ENCODE measurements at regions not wholly inside any gene's neighbourhood (a gene's known extent, or its start where the extent isn't known, plus 50 kb on each side); places are given as distances from the start of the nearest gene placed in this dataset.
A peak's percentile ranks its signal among the peaks of the same experiment; 100 is the strongest.

DNA sequence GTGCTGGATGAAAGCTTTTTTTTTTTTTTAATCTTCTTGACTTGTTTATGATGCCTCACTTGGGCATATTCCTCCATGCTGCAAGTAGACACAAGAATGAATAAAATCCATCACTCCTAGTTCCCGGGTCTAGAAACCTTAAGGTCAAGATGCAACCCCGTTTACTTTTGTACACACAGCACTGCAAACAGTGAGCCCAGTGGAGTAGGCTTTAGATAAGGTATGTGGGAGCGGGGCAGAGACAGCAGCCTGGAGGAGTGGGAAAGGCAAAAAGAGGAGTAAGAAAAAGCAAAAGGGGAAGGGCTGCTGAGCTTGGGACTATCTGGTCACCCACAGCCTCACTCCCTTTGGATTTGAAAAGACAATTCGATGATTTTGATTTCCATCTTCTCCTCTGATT is 429.8 kb upstream of the ARGLU1 start:
- DNase-seq (ENCODE audit: low read depth in 4 of 4, low spot score in 1 of 4), result no peak

DNA sequence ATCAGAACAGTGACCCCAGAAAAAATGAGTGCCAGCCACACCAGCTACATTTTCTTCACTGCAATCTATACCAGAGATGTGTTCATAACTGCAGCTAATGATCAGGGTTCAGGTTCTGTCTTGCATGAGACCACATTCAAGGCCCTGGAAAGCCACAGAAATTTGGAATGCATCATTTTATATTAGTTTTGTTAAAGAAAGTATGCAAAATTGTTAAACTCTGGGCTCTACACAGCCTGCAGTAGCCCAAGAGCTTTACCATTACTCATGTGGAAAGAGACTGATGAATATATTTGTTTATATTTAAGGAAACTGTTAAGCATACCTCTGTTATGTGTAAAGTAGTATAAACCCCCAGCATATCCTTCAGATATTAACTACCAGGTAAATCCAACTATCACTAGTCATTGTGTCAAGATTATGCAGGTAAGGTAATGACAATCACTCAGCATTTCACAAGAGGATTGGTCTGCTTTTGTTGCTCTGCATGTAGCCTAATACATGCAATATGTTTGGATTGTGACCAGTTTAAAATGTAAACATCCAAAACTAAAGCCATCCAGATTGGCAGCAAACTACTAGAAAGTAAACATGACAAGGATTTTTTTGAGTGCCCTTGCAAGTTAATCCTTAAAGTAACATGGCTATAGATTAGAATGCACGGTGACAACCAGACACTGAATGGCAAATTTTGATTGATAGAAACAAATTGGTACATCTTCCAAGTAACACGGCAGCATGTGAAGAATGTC is 429.1 kb upstream of the ARGLU1 start:
- no peak for DNase-seq (ENCODE audit: low read depth in 4 of 4, low spot score in 1 of 4)

DNA sequence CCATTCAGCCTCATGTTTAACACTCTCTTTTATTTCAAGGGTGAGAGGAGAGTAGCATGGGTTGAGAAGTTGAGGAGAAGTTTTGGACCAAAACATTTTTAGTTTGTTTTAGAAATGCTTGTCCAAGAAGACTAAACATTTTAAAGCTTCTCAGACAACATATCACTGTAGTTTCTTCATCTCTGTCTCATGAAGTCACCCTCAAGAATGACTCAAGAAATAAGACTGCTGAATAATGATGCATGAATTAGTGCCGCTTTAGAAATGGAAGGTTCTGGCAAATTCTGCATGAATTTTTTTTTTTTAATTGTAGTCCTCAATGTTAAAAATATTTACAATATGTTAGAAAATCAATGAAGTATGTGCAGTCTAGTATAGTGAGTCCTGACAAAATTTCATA is 422.7 kb upstream of the ARGLU1 start:
- no peak for DNase-seq (ENCODE audit: low read depth in 4 of 4, low spot score in 1 of 4)

DNA sequence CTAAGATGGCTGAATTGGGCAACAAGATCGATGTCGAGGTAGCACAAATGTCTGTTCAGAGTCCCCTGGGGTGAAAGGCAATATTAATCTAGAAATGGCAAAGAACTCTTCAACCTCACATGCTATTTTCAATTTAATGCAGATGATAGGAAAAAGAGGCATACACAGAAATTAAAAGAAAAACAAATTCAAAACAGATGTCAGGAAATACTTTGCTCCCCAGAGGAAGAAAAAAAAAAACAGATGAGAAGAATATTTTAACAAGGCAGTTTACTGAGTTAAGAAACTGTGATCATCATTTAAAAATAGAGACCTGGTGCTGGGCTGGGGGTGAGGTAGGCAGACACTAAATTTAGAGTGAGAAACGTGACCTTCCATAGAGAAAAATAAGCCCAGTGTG is 421.9 kb upstream of the ARGLU1 start:
- no peak for DNase-seq (ENCODE audit: low read depth in 4 of 4, low spot score in 1 of 4)

GRCh38 chr13:106987427-106987785 is 419.5 kb upstream of the ARGLU1 start:
- no peak for DNase-seq (ENCODE audit: low read depth in 4 of 4, low spot score in 1 of 4)

- no peak for DNase-seq (ENCODE audit: low read depth in 4 of 4, low spot score in 1 of 4)
Observed at GRCh38 chr13:106986687-106987426, 418.9 kb upstream of the ARGLU1 start.

DNA sequence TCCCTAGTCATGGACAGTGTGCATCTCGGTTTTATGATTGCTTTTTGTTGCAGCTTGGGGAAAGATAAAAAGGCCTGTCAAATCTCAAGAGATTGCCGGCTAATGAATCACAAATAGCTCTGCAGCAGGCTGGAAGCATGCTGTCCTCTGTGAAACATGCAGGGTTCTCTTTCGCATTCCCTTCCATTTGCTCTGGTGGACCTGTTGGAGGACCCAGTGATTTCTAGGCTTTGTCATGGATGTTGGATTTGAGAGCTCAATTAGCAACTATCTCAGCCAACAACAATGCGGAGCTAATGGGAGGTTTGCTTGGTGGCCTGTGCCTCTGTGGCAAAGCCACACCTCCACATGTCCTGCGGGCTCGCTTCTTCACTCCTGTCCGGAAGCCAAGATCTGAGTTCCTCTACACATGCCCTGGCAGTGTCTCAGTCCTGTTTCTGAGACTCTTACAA is 418.1 kb upstream of the ARGLU1 start:
- DNase-seq (ENCODE audit: low read depth in 4 of 4, low spot score in 1 of 4), result no peak

DNA sequence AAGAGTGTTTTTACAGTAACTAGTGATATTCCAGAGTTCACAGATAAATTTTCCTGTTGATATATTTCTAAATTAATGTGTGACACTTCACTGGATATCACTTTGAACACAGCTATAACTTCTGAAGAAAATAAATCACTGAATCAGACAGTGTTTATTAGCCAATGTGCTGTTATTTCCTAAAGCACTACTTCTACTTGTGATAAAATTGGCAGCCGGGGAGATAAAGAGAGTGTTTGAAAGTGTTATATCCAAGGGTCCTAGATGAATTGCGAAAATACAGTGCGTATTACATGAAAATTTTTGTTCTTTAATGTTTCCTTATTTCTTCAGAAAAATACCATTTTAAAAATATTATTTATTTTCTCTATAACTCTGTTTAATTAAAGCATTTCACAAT is 417.5 kb upstream of the ARGLU1 start:
- no peak for DNase-seq (ENCODE audit: low read depth in 4 of 4, low spot score in 1 of 4)

- no peak for DNase-seq (ENCODE audit: low read depth in 4 of 4, low spot score in 1 of 4)
Observed at GRCh38 chr13:106981051-106981450, 413.1 kb upstream of the ARGLU1 start.

DNA sequence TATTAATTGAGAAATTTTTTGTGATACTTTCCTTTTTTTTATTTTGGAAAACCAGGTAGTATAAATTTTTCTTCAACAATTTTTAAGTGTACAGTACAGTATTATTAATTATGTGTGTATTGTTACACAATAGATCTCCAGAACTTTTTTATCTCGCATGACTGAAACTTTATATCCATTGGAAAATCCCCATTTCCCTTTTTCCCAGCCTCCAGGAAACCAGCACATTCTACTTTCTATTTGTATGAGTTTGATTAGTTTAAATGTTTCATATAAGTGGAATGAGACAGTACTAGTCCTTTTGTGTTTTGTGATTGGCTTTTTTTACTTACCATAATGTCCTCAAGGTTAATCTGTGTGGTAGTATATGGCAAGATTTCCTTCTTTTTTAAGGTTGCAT is 399.5 kb upstream of the ARGLU1 start:
- no peak for DNase-seq (ENCODE audit: low read depth in 4 of 4, low spot score in 1 of 4)

GRCh38 chr13:106963151-106963550 is 395.2 kb upstream of the ARGLU1 start:
- no peak for DNase-seq (ENCODE audit: low read depth in 4 of 4, low spot score in 1 of 4)

DNA sequence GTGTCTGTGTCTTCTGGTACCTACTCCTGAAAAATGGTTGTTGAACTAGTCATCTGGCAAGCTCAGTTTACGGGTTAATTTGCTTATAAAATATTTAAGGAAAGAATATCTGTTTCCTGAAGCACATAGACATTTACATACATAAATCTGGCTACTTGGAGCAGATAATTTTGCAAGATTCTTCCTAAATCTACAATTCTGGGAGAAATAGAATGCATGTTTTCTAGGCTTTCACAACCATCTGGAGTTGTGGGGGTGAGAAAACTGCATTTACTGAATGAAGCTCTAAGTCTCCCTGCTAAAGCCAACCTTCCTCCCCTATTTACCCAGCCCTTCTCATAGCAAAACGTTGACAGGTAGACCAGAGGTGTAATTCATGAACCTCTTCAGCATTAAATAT is 393.7 kb upstream of the ARGLU1 start:
- DNase-seq (ENCODE audit: low read depth in 4 of 4, low spot score in 1 of 4), result no peak

DNA sequence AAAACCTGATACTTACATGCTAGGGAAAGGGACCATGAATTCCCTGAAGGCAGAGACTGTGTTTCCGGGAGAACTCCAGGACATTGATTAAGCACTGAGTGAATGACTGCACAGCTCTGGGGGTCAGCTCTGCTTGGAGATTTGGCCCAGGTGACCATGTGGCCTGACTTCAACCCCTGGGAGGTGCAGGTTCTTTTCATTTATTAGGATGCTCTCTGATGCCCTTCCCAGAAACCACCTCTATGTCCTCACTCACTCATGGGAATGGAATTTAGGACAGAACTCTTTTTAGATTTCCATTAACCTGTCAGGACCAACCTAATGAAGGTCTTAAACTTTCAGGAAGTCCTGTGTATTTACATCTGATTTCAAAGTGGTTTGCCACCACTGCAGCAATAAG is 393.3 kb upstream of the ARGLU1 start:
- DNase-seq (ENCODE audit: low read depth in 4 of 4, low spot score in 1 of 4), result no peak

- no peak for DNase-seq (ENCODE audit: low read depth in 4 of 4, low spot score in 1 of 4)
Observed at GRCh38 chr13:106958621-106959048, 390.7 kb upstream of the ARGLU1 start.

GRCh38 chr13:106942563-106942962 is 374.6 kb upstream of the ARGLU1 start:
- no peak for DNase-seq (ENCODE audit: low read depth in 4 of 4, low spot score in 1 of 4)

DNA sequence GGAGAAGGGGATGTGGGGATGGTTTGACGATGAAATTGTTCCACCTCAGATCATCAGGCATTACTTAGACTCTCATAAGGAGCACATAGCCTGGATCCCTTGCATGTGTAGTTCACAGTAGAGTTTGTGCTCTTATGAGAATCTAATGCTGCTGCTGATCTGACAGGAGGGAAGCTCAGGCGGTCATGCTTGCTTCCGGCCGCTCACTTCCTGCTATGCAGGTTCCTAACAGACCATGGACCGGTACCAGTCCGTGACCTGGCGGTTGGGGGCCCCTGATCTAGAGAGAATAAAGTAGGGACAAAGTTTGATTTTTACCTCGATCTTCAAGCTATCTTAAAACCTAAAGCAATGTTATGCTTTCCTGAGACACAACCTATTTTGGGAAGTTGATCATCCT is 373.8 kb upstream of the ARGLU1 start:
- no peak for DNase-seq (ENCODE audit: low read depth in 4 of 4, low spot score in 1 of 4)

GRCh38 chr13:106927421-106927820 is 359.5 kb upstream of the ARGLU1 start:
- no peak for DNase-seq (ENCODE audit: low read depth in 4 of 4, low spot score in 1 of 4)

DNA sequence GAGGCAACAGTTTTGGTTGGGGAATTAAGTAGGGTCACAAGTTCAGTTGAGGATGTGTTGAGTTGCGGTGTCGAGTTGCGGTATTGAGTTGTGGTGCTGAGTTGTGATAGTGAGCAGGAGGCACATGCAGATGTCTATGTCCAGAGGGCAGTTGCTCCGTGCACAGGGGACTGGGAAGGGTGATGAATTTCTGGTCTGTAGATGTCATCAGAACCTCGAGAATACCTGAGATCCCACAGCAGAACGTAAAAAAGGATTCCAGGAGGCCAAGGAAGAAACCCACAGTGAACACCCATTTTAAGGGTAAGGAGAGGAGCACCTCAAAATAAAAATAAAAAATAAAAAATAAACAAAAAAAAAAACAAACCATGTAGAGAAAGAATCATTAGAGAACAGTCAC is 354.4 kb upstream of the ARGLU1 start:
- DNase-seq (ENCODE audit: low read depth in 4 of 4, low spot score in 1 of 4), result no peak

DNA sequence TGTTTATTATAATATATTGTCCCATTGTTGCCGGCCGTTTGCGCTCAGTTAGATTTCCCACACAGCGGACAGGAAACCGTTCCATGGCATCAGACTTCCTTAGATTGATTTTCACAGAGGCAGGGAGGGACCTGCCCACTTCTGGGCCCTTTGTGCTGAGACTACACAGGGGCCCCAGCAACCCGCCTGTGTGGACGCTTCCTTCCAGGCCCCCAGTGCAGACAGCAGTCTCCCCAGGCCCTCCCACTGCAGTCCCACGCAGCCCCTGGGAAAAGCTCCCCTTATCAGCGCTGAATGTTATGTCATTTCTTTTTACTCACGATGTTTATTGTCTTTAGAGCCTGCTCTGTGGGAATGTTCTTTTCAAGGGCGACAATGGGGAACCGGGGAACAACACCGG is 351.7 kb upstream of the ARGLU1 start:
- DNase-seq (ENCODE audit: low read depth in 4 of 4, low spot score in 1 of 4), result no peak

DNA sequence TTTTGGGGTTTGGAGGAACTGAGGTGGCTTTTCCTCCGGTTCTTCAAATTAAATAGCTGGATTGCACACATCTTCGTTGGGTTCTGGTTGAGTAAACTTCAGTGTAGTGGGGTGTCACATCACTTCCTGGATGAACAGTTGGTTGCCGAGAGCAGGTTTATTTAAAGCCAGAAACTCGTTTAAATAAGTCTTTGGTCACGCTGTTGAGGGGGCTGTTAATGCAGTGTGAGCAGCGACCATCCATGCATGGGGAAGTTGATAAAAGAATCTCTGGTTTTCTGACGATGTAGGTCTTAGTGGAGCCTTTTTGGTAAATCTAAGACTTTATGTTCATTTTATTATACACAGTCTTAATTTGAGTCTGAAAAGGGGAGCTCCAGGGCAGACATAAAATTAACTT is 351.2 kb upstream of the ARGLU1 start:
- DNase-seq (ENCODE audit: low read depth in 4 of 4, low spot score in 1 of 4), result no peak

DNA sequence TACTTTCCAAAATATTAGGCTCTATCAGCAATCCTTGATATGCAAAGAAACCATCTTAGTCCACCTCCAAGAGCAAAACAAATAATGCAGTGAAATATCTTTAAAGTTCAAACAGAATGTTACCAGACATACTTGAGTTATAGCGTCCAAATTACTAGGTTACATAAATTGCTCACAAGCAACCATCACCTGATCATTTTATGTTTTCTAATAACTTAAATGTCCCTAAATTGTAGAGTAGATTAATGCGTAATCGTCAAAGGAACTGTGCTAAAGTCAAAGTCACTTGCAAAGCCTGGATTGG is 350.6 kb upstream of the ARGLU1 start:
- DNase-seq (ENCODE audit: low read depth in 4 of 4, low spot score in 1 of 4), result no peak

DNA sequence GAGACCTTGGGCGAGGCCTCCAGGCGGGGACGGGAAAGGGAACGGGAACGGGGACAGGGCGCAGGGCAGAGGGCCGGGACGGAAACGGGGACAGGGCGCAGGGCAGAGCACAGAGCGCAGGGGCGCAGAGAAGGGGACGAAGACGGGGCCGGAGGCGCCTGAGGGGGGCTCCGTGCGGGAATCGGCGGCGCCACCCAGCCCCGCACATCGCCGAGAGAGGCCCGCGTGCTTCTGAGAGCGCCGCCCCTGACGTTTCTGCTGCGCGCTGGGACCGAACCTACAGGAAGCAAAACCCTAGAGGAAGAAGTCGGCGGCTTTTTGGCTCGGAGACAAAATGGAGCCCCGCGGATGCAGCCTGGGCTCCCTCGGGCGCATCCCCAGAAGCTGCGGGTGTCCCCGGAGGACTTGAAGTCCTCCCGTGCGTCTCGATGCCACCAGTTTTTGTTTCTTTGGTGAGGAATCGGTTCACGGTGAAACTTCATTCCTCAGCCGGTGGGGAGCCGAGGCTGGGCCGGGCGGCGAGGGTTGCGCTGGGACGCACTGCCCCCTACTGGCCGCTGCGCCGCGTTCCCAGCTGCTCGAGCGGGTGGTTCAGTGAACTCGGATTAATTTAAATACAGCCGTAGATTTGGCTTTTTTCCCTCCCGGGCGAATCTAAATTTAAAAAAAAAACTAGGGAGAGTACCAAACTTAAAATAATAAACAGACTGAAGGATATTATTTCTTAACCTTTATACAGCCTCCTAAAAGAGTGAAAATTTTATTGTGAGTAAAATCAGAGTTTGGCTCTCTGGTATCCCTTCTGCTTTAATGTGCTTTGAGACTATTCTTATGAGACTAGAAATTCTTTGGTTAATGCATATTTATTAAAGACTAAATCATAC is 350.0 kb upstream of the ARGLU1 start:
- DNase-seq (ENCODE audit: low read depth in 4 of 4, low spot score in 1 of 4), result peak; percentile 41 to 58 (median 46)
